GM18951 (cell line): ENCODE measurements at regions not wholly inside any gene's neighbourhood (a gene's known extent, or its start where the extent isn't known, plus 50 kb on each side); places are given as distances from the start of the nearest gene placed in this dataset.
"Not testable (repeated sequence)": the region's sequence is repeated elsewhere in the genome, so short reads cannot be mapped to it uniquely, and the experiment has no call there.

ENCODE experiments used
- POLR2A ChIP-seq: IDR thresholded peaks from 4 replicates; pipeline ENCODE4 v1.6.1; 2011; ENCODE audit warnings: mild to moderate bottlenecking; ENCODE audit not compliant: insufficient read length, insufficient read depth; ENCODE audit errors: extremely low read depth
- in situ Hi-C: fragments of 300-500 bp; cut with MboI; formaldehyde crosslinking; loops from one replicate; pipeline ENCODE4 v1.12.0; 2022; ENCODE audit warnings: low sequenced_read_pairs, mixed read lengths, inconsistent platforms; ENCODE audit not compliant: unreplicated experiment

- TF ChIP-seq POLR2A, result no peak
- in situ Hi-C loops, result no loop called here
Measured at GRCh38 chr4:158122501-158122900, 50.3 kb downstream of the GASK1B start.

GRCh38 chr4:158121161-158121579 lies 51.7 kb downstream of the GASK1B start:
- in situ Hi-C loops, result no loop called here
- no peak for TF ChIP-seq POLR2A

GRCh38 chr4:158120645-158121151 lies 52.1 kb downstream of the GASK1B start:
- in situ Hi-C loops, result not testable (repeated sequence)

- no peak for TF ChIP-seq POLR2A
- in situ Hi-C loops, result no loop called here
Measured at GRCh38 chr4:158112611-158113010, 60.2 kb downstream of the GASK1B start.

- in situ Hi-C loops, result no loop called here
- TF ChIP-seq POLR2A, result no peak
Measured at GRCh38 chr4:158111241-158111640, 61.6 kb downstream of the GASK1B start.

GRCh38 chr4:158102904-158103303 lies 69.9 kb downstream of the GASK1B start:
- TF ChIP-seq POLR2A, result no peak
- in situ Hi-C loops, result no loop called here

- in situ Hi-C loops, result no loop called here
- TF ChIP-seq POLR2A, result no peak
Measured at GRCh38 chr4:158099686-158100085, 73.1 kb downstream of the GASK1B start.

- in situ Hi-C loops, result no loop called here
- TF ChIP-seq POLR2A, result no peak
Measured at GRCh38 chr4:158098802-158099201, 74.0 kb downstream of the GASK1B start.

- TF ChIP-seq POLR2A, result no peak
- in situ Hi-C loops, result no loop called here
Measured at GRCh38 chr4:158094413-158095134, 78.3 kb downstream of the GASK1B start.

GRCh38 chr4:158090323-158090722 lies 82.5 kb downstream of the GASK1B start:
- in situ Hi-C loops, result no loop called here
- TF ChIP-seq POLR2A, result no peak

- in situ Hi-C loops, result not testable (repeated sequence)
Measured at GRCh38 chr4:158089897-158090296, 82.9 kb downstream of the GASK1B start.

GRCh38 chr4:158080354-158080753 lies 92.5 kb downstream of the GASK1B start:
- in situ Hi-C loops, result no loop called here
- TF ChIP-seq POLR2A, result no peak

GRCh38 chr4:158079661-158080060 lies 93.2 kb downstream of the GASK1B start:
- in situ Hi-C loops, result no loop called here
- no peak for TF ChIP-seq POLR2A

GRCh38 chr4:158077835-158078234 lies 95.0 kb downstream of the GASK1B start:
- in situ Hi-C loops, result no loop called here
- no peak for TF ChIP-seq POLR2A

GRCh38 chr4:158074851-158075250 lies 98.0 kb downstream of the GASK1B start:
- in situ Hi-C loops, result no loop called here

More at GRCh38 chr4:158074851-158075250, 98.0 kb downstream of the GASK1B start:
- no peak for TF ChIP-seq POLR2A
